ENCODE measurements at regions not wholly inside any gene's neighbourhood (a gene's known extent, or its start where the extent isn't known, plus 50 kb on each side); places are given as distances from the start of the nearest gene placed in this dataset.

DNA sequence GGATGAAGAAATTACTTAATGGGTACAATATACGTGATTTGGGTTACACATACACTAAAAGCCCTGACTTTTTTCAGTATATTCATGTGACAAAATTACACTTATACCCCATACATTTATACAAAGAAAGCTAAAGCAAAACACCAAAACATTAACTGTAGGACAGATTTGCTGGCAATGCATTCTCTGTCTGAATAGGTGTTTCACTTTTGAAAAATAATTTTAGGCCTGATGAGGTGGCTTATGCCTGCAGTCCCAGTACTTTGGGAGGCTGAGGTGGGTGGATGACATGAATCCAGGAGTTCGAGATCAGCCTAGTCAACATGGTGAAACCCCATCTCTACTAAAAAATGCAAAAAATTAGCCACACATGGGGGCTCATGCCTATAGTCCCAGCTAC is 301.5 kb upstream of the FAM98A start:
- Histone ChIP-seq H3K27me3 (ENCODE audit: control insufficient read depth, insufficient read depth, low read length) (no peaks in the 10 kb centered on the region), H3K4me3 (ENCODE audit: low read depth, low read length) (no peak overlapping the region), H3K36me3 (ENCODE audit: control insufficient read depth, insufficient read depth, low read length) (no peaks in the 10 kb centered on the region)
- TF ChIP-seq, protein P1, sequence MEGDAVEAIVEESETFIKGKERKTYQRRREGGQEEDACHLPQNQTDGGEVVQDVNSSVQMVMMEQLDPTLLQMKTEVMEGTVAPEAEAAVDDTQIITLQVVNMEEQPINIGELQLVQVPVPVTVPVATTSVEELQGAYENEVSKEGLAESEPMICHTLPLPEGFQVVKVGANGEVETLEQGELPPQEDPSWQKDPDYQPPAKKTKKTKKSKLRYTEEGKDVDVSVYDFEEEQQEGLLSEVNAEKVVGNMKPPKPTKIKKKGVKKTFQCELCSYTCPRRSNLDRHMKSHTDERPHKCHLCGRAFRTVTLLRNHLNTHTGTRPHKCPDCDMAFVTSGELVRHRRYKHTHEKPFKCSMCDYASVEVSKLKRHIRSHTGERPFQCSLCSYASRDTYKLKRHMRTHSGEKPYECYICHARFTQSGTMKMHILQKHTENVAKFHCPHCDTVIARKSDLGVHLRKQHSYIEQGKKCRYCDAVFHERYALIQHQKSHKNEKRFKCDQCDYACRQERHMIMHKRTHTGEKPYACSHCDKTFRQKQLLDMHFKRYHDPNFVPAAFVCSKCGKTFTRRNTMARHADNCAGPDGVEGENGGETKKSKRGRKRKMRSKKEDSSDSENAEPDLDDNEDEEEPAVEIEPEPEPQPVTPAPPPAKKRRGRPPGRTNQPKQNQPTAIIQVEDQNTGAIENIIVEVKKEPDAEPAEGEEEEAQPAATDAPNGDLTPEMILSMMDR (IDR thresholded peaks at IDR 0.05; ENCODE audit: insufficient read depth, low read length, severe bottlenecking) = no peak
- no peak for DNase-seq (ENCODE audit: low read depth)
- FAIRE-seq = no peak

DNA sequence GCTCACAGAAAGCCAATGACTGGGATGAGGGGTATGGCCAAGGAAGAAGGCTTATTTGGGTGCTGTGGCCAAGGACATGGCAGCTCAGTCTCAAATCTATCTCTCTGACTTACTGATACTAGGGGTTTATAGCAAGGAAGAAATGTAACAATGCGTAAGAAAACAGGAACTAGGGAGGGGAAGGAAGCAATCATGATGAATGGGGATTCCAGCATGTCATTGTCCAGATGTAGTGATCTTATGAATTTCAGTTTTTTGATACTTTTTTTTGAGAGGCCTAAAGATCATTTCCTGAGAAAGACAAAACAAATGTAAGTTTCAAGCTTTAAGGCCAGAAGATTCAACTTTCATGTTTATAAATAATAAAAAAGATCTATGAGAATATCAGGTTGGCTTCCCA is 298.6 kb upstream of the FAM98A start:
- no peak overlapping the region for H3K4me3 ChIP-seq (ENCODE audit: low read depth, low read length)
- no peak for DNase-seq (ENCODE audit: low read depth)
- H3K36me3 ChIP-seq (ENCODE audit: control insufficient read depth, insufficient read depth, low read length) = no peaks in the 10 kb centered on the region
- no peaks in the 10 kb centered on the region for H3K27me3 ChIP-seq (ENCODE audit: control insufficient read depth, insufficient read depth, low read length)
- no peak for FAIRE-seq
- TF ChIP-seq, protein P1 (IDR thresholded peaks at IDR 0.05; ENCODE audit: insufficient read depth, low read length, severe bottlenecking) = no peak

DNA sequence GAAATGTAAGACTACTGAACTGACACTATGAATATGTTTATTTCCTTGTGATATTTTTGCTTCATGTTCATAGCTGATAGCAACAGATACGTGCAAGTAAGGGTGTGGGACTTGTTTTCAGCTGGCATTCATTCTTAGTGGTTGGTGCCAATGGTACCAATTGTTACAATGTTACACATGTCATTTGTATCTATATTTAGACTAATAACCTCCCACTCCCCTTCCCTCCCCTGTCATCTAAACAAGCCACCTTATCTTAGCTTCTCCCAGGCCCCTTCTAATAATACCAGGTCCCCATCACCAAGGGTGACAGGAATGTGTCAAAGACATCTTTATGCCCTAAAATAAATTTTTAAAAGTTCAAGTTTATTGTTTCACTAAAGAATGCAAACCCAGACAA is 294.7 kb upstream of the FAM98A start:
- FAIRE-seq (no peak), DNase-seq (ENCODE audit: low read depth) (no peak)
- TF ChIP-seq, protein P1 (IDR thresholded peaks at IDR 0.05; ENCODE audit: insufficient read depth, low read length, severe bottlenecking) = no peak
- Histone ChIP-seq H3K36me3 (ENCODE audit: control insufficient read depth, insufficient read depth, low read length) (no peaks in the 10 kb centered on the region), H3K4me3 (ENCODE audit: low read depth, low read length) (no peak overlapping the region), H3K27me3 (ENCODE audit: control insufficient read depth, insufficient read depth, low read length) (no peaks in the 10 kb centered on the region)

DNA sequence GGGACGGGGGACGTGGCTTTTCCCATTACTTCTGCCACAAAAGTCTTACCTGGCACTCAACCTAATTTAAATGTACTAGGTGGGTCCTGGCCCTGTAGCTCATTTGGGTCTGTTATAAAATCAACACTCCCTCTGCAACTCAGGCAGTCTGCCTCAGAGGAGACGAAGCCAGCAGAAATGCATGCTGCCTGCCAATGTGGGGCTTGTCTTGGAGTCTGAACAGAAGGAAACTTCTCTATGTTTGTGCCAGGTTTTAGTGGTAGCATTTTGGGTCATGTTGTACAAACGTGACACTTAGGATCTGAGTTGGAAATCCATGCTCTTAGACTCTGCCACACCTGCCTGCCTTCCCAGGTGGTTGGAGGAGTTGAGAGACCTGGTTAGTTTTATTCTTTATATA is 292.5 kb upstream of the FAM98A start:
- TF ChIP-seq, protein P1 (IDR thresholded peaks at IDR 0.05; ENCODE audit: insufficient read depth, low read length, severe bottlenecking) = no peak
- no peaks in the 10 kb centered on the region for H3K36me3 ChIP-seq (ENCODE audit: control insufficient read depth, insufficient read depth, low read length)
- no peaks in the 10 kb centered on the region for H3K27me3 ChIP-seq (ENCODE audit: control insufficient read depth, insufficient read depth, low read length)
- H3K4me3 ChIP-seq (ENCODE audit: low read depth, low read length) = no peak overlapping the region
- FAIRE-seq = no peak
- no peak for DNase-seq (ENCODE audit: low read depth)

- H3K27me3 ChIP-seq (ENCODE audit: control insufficient read depth, insufficient read depth, low read length) = no peaks in the 10 kb centered on the region
- DNase-seq (ENCODE audit: low read depth) = no peak
- FAIRE-seq = no peak
- H3K36me3 ChIP-seq (ENCODE audit: control insufficient read depth, insufficient read depth, low read length) = no peaks in the 10 kb centered on the region
- no peak overlapping the region for H3K4me3 ChIP-seq (ENCODE audit: low read depth, low read length)
- TF ChIP-seq, protein P1 (IDR thresholded peaks at IDR 0.05; ENCODE audit: insufficient read depth, low read length, severe bottlenecking) = no peak
These were observed 291.6 kb upstream of the FAM98A start for GRCh38 chr2:33890686-33891085.

GRCh38 chr2:33877348-33878016 is 278.4 kb upstream of the FAM98A start:
- Histone ChIP-seq H3K27me3 (ENCODE audit: control insufficient read depth, insufficient read depth, low read length) (no peaks in the 10 kb centered on the region), H3K4me3 (ENCODE audit: low read depth, low read length) (no peak overlapping the region), H3K36me3 (ENCODE audit: control insufficient read depth, insufficient read depth, low read length) (no peaks in the 10 kb centered on the region)
- FAIRE-seq = no peak
- DNase-seq (ENCODE audit: low read depth) = no peak
- TF ChIP-seq, protein P1 (IDR thresholded peaks at IDR 0.05; ENCODE audit: insufficient read depth, low read length, severe bottlenecking) = no peak
